HG03066 (cell line): ENCODE measurements at regions not wholly inside any gene's neighbourhood (a gene's known extent, or its start where the extent isn't known, plus 50 kb on each side); places are given as distances from the start of the nearest gene placed in this dataset.

Experiments
- ATAC-seq: cut with Tn5 transposase; IDR thresholded peaks from one replicate; pipeline ENCODE4 v1.9.1; 2021; ENCODE audit warnings: low read depth; ENCODE audit not compliant: unreplicated experiment

- no peak for ATAC-seq
Observed at GRCh38 chr3:5068531-5069050, 53.5 kb upstream of the ARL8B start.

- no peak for ATAC-seq
Observed at GRCh38 chr3:5069627-5070026, 52.5 kb upstream of the ARL8B start.

- ATAC-seq: no peak
Observed at GRCh38 chr3:5071061-5071460, 51.0 kb upstream of the ARL8B start.

- no peak for ATAC-seq
Observed at GRCh38 chr3:5072100-5072816, 49.8 kb upstream of the ARL8B start.
